ENCODE measurements at regions not wholly inside any gene's neighbourhood (a gene's known extent, or its start where the extent isn't known, plus 50 kb on each side); places are given as distances from the start of the nearest gene placed in this dataset.
"Not testable (repeated sequence)": the region's sequence is repeated elsewhere in the genome, so short reads cannot be mapped to it uniquely, and the experiment has no call there.

- no peak for DNase-seq (ENCODE audit: low spot score)
- FAIRE-seq: no peak
Measured at GRCh38 chr13:55815458-55816033, 1325.2 kb upstream of the PRR20A start.

GRCh38 chr13:55816976-55817601 lies 1323.6 kb upstream of the PRR20A start:
- no peak for DNase-seq (ENCODE audit: low spot score)
- FAIRE-seq: no peak

GRCh38 chr13:55820817-55821216 lies 1319.9 kb upstream of the PRR20A start:
- no peak for FAIRE-seq
- DNase-seq (ENCODE audit: low spot score): no peak

- FAIRE-seq (no peak), DNase-seq (ENCODE audit: low spot score) (no peak)
Measured at GRCh38 chr13:55869648-55870047, 1271.1 kb upstream of the PRR20A start.

- FAIRE-seq: no peak
Measured at GRCh38 chr13:55887561-55887960, 1253.2 kb upstream of the PRR20A start.

DNA sequence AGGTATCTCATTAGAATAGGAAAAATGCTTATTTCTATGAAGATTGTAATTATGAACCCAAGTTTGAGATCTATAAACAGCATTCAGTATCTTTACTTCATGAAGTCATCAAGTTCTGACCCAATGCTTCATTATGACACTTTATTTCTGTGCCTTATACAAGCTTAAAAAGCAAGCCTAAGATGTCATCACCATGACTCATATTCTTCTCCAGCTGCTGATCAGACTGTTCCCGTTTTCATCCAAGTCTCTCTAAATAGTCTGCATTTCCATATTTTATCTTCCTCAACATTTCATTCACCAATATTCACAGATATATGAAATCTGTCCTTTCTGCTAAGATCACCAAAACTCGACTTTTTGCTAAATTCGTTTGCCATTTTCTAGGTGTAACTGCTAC lies 1247.2 kb upstream of the PRR20A start:
- no peak for DNase-seq (ENCODE audit: low spot score)
- no peak for FAIRE-seq

More at GRCh38 chr13:55887561-55887960, 1253.2 kb upstream of the PRR20A start:
- DNase-seq (ENCODE audit: low spot score): no peak

DNA sequence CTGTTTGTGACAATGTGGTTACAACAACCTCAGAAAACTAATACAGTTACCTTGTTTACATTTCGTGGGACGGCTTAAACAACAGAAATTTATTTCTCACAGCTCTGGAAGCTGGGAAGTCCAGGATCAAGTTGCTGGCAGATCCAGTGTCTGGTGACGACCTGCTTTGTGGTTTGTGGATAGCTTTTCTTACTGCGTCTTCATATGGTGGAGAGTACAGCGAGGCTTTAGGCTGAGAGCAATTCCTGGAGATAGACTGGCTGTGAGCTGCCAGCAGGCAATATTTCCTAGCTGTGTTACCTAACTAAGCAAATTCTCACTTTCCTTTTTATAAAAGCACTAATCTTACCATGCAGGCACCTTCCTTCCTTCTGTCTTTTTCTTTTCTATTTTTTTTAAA lies 1203.5 kb upstream of the PRR20A start:
- DNase-seq (ENCODE audit: low spot score) (no peak), FAIRE-seq (no peak)

GRCh38 chr13:55948175-55948574 lies 1192.5 kb upstream of the PRR20A start:
- FAIRE-seq (no peak), DNase-seq (ENCODE audit: low spot score) (no peak)

DNA sequence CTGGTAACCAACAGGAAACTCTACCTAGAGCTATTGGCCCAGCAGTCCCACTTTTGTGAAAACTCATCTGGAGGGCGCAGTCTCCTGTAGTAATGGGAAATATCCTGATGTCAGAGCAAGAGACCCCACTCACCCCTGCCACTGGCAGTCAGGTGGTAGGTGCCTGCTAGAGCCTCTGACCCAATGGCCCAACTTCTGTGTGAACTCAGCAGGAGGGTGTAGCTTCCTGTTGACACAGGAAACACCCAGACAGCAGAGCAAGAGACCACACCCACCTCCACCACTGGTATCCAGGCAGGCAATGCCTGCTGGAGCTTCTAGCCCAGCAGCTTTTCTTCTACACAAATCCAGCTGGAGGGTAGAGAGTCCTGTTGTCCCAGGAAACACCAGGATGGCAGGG lies 1176.8 kb upstream of the PRR20A start:
- no peak for FAIRE-seq
- no peak for DNase-seq (ENCODE audit: low spot score)

DNA sequence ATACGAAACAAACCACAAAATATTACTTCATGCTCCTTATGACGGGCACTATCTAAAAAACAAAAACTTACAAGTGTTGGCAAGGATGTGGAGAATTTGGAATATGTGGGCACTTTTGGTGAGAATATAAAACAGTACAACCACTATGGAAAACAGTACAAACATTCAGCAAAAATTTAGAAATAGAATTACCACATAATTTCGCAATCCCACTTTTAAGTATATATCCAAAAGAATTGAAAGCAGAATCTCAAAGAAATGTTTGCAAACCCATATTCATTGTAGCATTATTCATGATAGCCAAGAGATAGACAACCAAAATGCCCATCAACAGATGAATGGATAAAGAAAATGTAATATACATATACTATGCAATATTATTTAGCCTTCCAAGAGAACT lies 1173.7 kb upstream of the PRR20A start:
- DNase-seq (ENCODE audit: low spot score) (no peak), FAIRE-seq (no peak)

DNA sequence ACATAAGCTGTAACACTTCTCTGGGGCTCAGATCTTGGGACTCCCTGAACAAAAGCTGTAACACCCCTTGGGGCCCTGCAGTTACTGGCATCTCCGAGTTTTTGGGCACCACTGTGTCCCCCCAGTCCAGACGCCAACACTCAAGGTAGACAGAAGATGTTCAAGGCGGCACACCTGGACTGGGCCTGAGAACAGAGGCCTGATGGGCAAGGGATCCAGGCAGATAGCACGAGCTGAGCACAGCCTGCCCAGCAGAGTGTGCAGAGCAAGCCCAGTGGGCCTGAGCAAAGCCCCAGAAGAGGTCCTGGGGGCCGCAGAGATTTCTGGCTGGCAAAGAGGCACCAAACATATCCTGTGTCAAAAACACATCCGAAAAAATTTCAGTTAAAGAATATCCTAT lies 1163.3 kb upstream of the PRR20A start:
- DNase-seq (ENCODE audit: low spot score) (no peak), FAIRE-seq (no peak)

DNA sequence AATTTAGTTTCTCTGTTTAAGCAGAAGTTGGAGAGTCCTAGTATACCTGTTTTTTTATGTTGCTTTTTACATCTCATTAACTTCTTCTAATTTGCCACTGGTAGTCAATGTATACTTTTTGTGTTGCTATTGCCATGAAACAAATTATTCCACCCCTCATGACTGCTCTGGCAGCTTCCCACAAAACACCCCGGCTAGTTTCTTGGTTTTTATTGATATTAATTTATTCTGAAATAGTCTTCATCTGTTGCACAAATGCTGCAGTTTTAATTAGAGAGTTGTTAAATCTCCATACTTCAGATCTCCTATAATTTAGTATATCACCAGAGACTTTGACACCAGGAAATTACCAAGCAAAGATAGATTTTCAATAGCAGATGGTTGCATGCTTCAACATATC lies 1159.3 kb upstream of the PRR20A start:
- FAIRE-seq: no peak
- DNase-seq (ENCODE audit: low spot score): no peak

- FAIRE-seq: not testable (repeated sequence)
Measured at GRCh38 chr13:55984026-55984425, 1156.7 kb upstream of the PRR20A start.

DNA sequence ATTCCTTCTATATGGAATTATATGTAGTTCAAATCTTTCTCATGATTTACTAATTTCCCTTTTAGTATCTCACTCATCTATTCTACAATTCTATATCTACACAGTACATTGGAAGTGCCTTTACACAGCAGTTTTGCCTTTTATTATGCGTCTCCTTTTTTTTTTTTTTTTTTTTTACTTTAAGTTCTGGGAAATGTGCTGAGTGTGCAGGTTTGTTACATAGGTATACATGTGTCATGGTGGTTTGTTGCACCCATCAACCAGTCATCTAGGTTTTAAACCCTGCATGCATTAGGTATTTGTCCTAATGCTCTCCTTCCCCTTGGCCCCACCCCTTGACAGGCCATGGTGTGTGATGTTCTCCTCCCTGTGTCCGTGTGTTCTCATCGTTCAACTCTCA lies 1150.1 kb upstream of the PRR20A start:
- FAIRE-seq (no peak), DNase-seq (ENCODE audit: low spot score) (no peak)

More at GRCh38 chr13:55984026-55984425, 1156.7 kb upstream of the PRR20A start:
- DNase-seq (ENCODE audit: low spot score): not testable (repeated sequence)

- DNase-seq (ENCODE audit: low spot score): no peak
Measured at GRCh38 chr13:55991666-55992065, 1149.1 kb upstream of the PRR20A start.

GRCh38 chr13:55992145-55992544 lies 1148.6 kb upstream of the PRR20A start:
- FAIRE-seq (no peak), DNase-seq (ENCODE audit: low spot score) (no peak)

More at GRCh38 chr13:55991666-55992065, 1149.1 kb upstream of the PRR20A start:
- no peak for FAIRE-seq

GRCh38 chr13:55999709-56000108 lies 1141.0 kb upstream of the PRR20A start:
- FAIRE-seq: no peak
- no peak for DNase-seq (ENCODE audit: low spot score)

GRCh38 chr13:56009418-56009817 lies 1131.3 kb upstream of the PRR20A start:
- no peak for DNase-seq (ENCODE audit: low spot score)
- no peak for FAIRE-seq

DNA sequence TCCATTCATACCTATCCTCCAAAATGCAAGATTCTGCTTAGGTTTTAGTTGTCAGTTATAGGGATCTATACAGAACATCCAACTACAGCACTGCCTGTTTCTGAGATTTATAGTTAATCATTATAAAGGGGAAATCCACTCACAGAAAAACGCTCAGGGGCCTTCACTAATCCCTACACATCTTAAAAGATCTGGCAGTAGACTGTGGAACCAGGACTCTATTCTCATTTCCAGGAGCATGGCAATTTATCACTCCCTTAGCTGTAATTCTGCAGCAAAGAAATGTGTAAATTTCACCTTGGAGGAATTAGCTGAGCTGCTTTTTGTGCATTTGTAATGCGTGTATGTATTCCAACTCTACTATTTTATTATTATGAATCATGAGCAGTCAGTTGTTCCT lies 1128.1 kb upstream of the PRR20A start:
- no peak for FAIRE-seq

GRCh38 chr13:56015919-56016318 lies 1124.8 kb upstream of the PRR20A start:
- FAIRE-seq: no peak

More for the DNA sequence above, 1128.1 kb upstream of the PRR20A start:
- DNase-seq (ENCODE audit: low spot score): no peak

DNA sequence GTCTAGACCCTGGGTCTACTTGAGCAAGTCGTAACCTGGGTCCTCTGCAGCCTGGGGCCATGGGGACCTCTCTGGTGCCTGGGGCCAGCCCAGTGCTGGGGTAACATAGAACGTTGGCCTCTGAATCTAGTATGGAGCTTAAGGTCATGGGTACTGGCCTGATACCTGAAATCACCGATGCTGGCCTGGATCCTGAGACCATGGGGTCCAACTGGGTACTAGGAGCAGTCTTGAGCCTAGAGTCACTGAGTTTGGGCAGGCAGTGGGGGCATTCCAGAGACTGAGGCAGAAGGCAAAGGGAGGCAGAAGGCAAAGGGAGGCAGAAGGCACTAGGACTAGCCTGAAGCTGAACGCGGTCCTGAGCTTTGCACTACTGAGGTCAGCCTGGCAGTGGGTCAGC lies 1121.1 kb upstream of the PRR20A start:
- no peak for FAIRE-seq
- no peak for DNase-seq (ENCODE audit: low spot score)

More at GRCh38 chr13:56015919-56016318, 1124.8 kb upstream of the PRR20A start:
- no peak for DNase-seq (ENCODE audit: low spot score)

- no peak for FAIRE-seq
- DNase-seq (ENCODE audit: low spot score): no peak
Measured at GRCh38 chr13:56020425-56020824, 1120.3 kb upstream of the PRR20A start.

GRCh38 chr13:56039992-56040391 lies 1100.7 kb upstream of the PRR20A start:
- FAIRE-seq: no peak
- DNase-seq (ENCODE audit: low spot score): no peak
